CD4-positive, alpha-beta memory T cell (primary cell): ENCODE measurements at regions not wholly inside any gene's neighbourhood (a gene's known extent, or its start where the extent isn't known, plus 50 kb on each side); places are given as distances from the start of the nearest gene placed in this dataset.

Source experiments
- CTCF ChIA-PET: fragments of 350-600 bp; sonication (Branson Sonifier 250); formaldehyde crosslinking; loops from one replicate; lab custom pipeline; 2021; ENCODE audit warnings: inconsistent platforms; ENCODE audit not compliant: partially characterized antibody; lab: Charles Lee
- POLR2A ChIA-PET: fragments of 350-600 bp; sonication (Branson Sonifier 250); formaldehyde crosslinking; loops from one replicate; lab custom pipeline; 2021; ENCODE audit not compliant: partially characterized antibody; lab: Charles Lee
- DNase-seq, 5 donors: peaks; one replicate each; pipeline versions ENCODE4 v3.0.0 to v3.0.0-alpha.2; 2020 to 2022; ENCODE audit warnings: mixed read lengths in 1 of 5
- H3K27ac ChIP-seq: one replicate; pipeline ENCODE4 v1.7.0; 2013; ENCODE audit warnings: low read depth, low read length
- H3K27me3 ChIP-seq: 2 replicates; pipeline ENCODE4 v1.7.0; 2013; ENCODE audit warnings: mild to moderate bottlenecking, low read length, moderate library complexity; ENCODE audit not compliant: insufficient read depth
- H3K36me3 ChIP-seq: 2 replicates; pipeline ENCODE4 v1.7.0; 2013; ENCODE audit warnings: mild to moderate bottlenecking, low read length, moderate library complexity; ENCODE audit not compliant: insufficient read depth
- H3K4me1 ChIP-seq: 2 replicates; pipeline ENCODE4 v1.7.0; 2013; ENCODE audit warnings: mild to moderate bottlenecking, low read length, moderate library complexity; ENCODE audit not compliant: insufficient read depth
- H3K4me3 ChIP-seq, 2 donors: one replicate each; pipeline ENCODE4 v1.7.0; 2013; ENCODE audit warnings: low read length in 2 of 2, mild to moderate bottlenecking in 1 of 2
- H3K9me3 ChIP-seq, 2 donors: one replicate each; pipeline ENCODE4 v1.7.0; 2013; ENCODE audit warnings: low read length in 2 of 2, control low read depth in 1 of 2; ENCODE audit not compliant: control insufficient read depth in 1 of 2
- H3K27ac Mint-ChIP-seq, 7 donors: one replicate each; pipeline ENCODE4 v1.8.0; 2020 to 2021; ENCODE audit warnings: mixed read lengths in 7 of 7, mild to moderate bottlenecking in 6 of 7, inconsistent platforms in 3 of 7, moderate library complexity in 3 of 7
- H3K27me3 Mint-ChIP-seq, 2 donors: one replicate each; pipeline ENCODE4 v1.8.0; 2020 to 2021; ENCODE audit warnings: mixed read lengths in 2 of 2
- H3K36me3 Mint-ChIP-seq, 2 donors: one replicate each; pipeline ENCODE4 v1.8.0; 2020 to 2021; ENCODE audit warnings: mixed read lengths in 2 of 2, inconsistent platforms in 1 of 2, mild to moderate bottlenecking in 1 of 2
- H3K4me1 Mint-ChIP-seq, 4 donors: one replicate each; pipeline ENCODE4 v1.8.0; 2020 to 2021; ENCODE audit warnings: mixed read lengths in 4 of 4, mild to moderate bottlenecking in 1 of 4
- H3K4me3 Mint-ChIP-seq, 8 donors: one replicate each; pipeline ENCODE4 v1.8.0; 2020 to 2021; ENCODE audit warnings: mixed read lengths in 8 of 8, mild to moderate bottlenecking in 7 of 8, moderate library complexity in 6 of 8, inconsistent platforms in 3 of 8
- H3K9me3 Mint-ChIP-seq, 8 donors: one replicate each; pipeline ENCODE4 v1.8.0; 2020 to 2021; ENCODE audit warnings: mixed read lengths in 8 of 8, mild to moderate bottlenecking in 5 of 8, inconsistent platforms in 3 of 8, moderate library complexity in 1 of 8
- intact Hi-C: fragments of 100-400 bp; cut with micrococcal nuclease; formaldehyde crosslinking; loops from one replicate; pipeline ENCODE4 v1.15.1; 2023

DNA sequence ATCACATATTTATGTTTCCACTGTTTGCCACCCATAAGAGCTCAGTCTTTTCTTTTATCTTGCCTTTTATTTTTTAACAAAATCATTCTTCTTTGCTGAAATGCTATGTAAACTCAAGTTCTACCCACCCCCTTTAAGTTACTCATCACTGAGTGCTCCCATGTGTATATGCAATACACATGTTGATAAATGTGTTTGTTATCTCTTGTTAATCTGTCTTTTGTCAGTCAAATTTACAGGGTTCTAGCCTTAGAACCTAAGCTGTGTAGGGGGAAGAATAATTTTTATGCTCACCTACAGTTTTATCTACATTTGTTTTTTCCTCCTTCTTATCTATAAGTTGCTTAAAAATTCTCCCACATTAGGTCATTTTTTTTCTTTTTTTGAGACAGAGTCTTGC, 1195.9 kb downstream of the ROBO2 start:
- H3K36me3 ChIP-seq: no peaks in the 10 kb centered on the region

DNA sequence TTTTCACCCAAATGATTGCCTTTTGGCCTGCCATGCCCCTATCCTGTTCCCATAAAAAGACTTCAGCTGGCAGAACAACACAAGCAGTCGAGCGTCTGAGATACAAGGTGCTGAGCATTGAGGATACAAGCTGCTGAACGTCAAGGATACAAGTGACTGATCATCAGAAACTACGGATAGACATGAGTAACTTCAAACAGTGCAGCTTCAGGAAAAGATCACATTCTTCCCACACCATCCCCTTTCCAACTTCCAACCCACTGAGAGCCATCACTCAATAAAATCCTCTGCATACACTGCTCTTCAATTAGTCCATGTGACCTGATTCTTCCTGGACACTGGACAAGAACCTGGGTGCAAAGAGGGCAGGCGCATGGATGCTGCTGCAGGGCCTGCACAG, 1198.9 kb downstream of the ROBO2 start:
- no peak overlapping the region for H3K27ac Mint-ChIP-seq
- intact Hi-C loops: no loop called here
- ChIA-PET CTCF (no interaction called here), POLR2A (no interaction called here)
- Histone ChIP-seq H3K4me3 (no peak overlapping the region), H3K9me3 (no peaks in the 10 kb centered on the region), H3K27ac (no peak overlapping the region), H3K27me3 (no peaks in the 10 kb centered on the region), H3K4me1 (no peaks in the 10 kb centered on the region), H3K36me3 (no peaks in the 10 kb centered on the region)
- no peaks in the 10 kb centered on the region for H3K4me1 Mint-ChIP-seq
- no peaks in the 10 kb centered on the region for H3K36me3 Mint-ChIP-seq
- H3K4me3 Mint-ChIP-seq: no peak overlapping the region
- H3K27me3 Mint-ChIP-seq: no peaks in the 10 kb centered on the region
- H3K9me3 Mint-ChIP-seq: peaks cover 7 to 30% (median 15%) of the 10 kb centered on the region in 8 donors
- DNase-seq: no peak

More for the DNA sequence above, 1195.9 kb downstream of the ROBO2 start:
- CTCF ChIA-PET: no interaction called here
- H3K4me1 Mint-ChIP-seq: no peaks in the 10 kb centered on the region
- H3K27me3 Mint-ChIP-seq: no peaks in the 10 kb centered on the region
- H3K27ac Mint-ChIP-seq: no peak overlapping the region
- no peaks in the 10 kb centered on the region for H3K9me3 ChIP-seq
- intact Hi-C loops: no loop called here
- POLR2A ChIA-PET: no interaction called here
- no peaks in the 10 kb centered on the region for H3K36me3 Mint-ChIP-seq
- H3K4me1 ChIP-seq: no peaks in the 10 kb centered on the region
- no peaks in the 10 kb centered on the region for H3K27me3 ChIP-seq
- no peak overlapping the region for H3K4me3 ChIP-seq
- no peak for DNase-seq
- H3K27ac ChIP-seq: no peak overlapping the region
- H3K9me3 Mint-ChIP-seq: peaks cover 4 to 29% (median 15%) of the 10 kb centered on the region in 8 donors
- H3K4me3 Mint-ChIP-seq: no peak overlapping the region

GRCh38 chr3:78242724-78243123, 1202.8 kb downstream of the ROBO2 start:
- intact Hi-C loops: no loop called here
- no peaks in the 10 kb centered on the region for H3K4me1 Mint-ChIP-seq
- Histone ChIP-seq H3K27me3 (no peaks in the 10 kb centered on the region), H3K4me1 (no peaks in the 10 kb centered on the region), H3K9me3 (no peaks in the 10 kb centered on the region), H3K4me3 (no peak overlapping the region), H3K27ac (no peak overlapping the region), H3K36me3 (no peaks in the 10 kb centered on the region)
- CTCF ChIA-PET: no interaction called here
- POLR2A ChIA-PET: no interaction called here
- no peak for DNase-seq
- no peak overlapping the region for H3K4me3 Mint-ChIP-seq
- H3K27ac Mint-ChIP-seq: no peak overlapping the region
- H3K9me3 Mint-ChIP-seq: peaks cover 9 to 33% (median 20%) of the 10 kb centered on the region in 8 donors
- H3K36me3 Mint-ChIP-seq: no peaks in the 10 kb centered on the region
- H3K27me3 Mint-ChIP-seq: no peaks in the 10 kb centered on the region

GRCh38 chr3:78244136-78244535, 1204.2 kb downstream of the ROBO2 start:
- Histone ChIP-seq H3K9me3 (peaks cover 0 to 1% of the 10 kb centered on the region in 2 donors), H3K4me1 (no peaks in the 10 kb centered on the region), H3K4me3 (no peak overlapping the region), H3K27ac (no peak overlapping the region), H3K36me3 (no peaks in the 10 kb centered on the region), H3K27me3 (no peaks in the 10 kb centered on the region)
- H3K36me3 Mint-ChIP-seq: no peaks in the 10 kb centered on the region
- intact Hi-C loops: no loop called here
- no peaks in the 10 kb centered on the region for H3K4me1 Mint-ChIP-seq
- H3K4me3 Mint-ChIP-seq: no peak overlapping the region
- DNase-seq: no peak
- ChIA-PET CTCF (no interaction called here), POLR2A (no interaction called here)
- H3K27me3 Mint-ChIP-seq: no peaks in the 10 kb centered on the region
- peaks cover 3 to 27% (median 16%) of the 10 kb centered on the region in 8 donors for H3K9me3 Mint-ChIP-seq
- no peak overlapping the region for H3K27ac Mint-ChIP-seq

DNA sequence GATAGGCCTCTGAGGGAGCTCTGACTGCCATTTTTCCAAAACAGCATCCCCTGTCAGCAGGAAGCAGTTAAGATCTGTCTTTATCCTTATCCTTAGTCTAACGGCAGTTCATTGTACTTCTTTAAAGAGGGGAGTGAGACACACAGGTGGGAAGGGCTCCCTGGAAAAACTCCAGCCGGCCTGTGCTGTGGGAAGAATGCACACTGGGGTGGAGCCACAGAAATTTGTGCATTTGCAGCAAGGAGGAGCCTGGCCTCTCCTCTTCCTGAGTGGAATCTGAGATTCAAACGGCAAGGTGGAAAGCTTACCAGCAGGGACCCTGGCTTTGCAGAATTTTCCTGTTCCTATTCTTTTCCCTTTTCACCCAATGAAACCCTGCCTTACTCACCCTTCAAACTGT, 1209.4 kb downstream of the ROBO2 start:
- no peaks in the 10 kb centered on the region for H3K27me3 ChIP-seq
- DNase-seq: no peak
- H3K27ac Mint-ChIP-seq: no peak overlapping the region
- intact Hi-C loops: no loop called here
- no peaks in the 10 kb centered on the region for H3K27me3 Mint-ChIP-seq
- H3K27ac ChIP-seq: no peak overlapping the region
- peaks cover 0 to 6% of the 10 kb centered on the region in 2 donors for H3K9me3 ChIP-seq
- ChIA-PET CTCF (no interaction called here), POLR2A (no interaction called here)
- H3K4me1 Mint-ChIP-seq: no peaks in the 10 kb centered on the region
- H3K4me1 ChIP-seq: no peaks in the 10 kb centered on the region
- peaks cover 0 to 20% (median 9%) of the 10 kb centered on the region in 8 donors for H3K9me3 Mint-ChIP-seq
- H3K4me3 Mint-ChIP-seq: no peak overlapping the region
- no peaks in the 10 kb centered on the region for H3K36me3 ChIP-seq
- H3K36me3 Mint-ChIP-seq: no peaks in the 10 kb centered on the region
- no peak overlapping the region for H3K4me3 ChIP-seq

DNA sequence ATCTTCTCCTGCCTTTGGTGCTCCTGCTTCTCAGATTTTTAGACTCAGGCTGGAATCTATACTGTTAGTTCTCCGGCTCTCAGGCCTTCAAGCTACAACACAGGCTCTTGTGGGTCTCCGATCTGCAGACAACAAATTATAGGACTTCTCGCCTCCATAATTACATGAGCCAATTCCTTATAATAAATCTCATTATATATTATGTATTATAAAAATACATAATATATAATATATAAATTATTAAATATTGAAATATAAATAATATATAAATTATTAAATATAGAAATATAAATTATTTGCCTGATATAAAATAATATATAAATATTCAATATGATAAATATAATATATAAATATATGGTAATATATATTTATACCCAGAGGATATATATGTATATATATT, 1214.0 kb downstream of the ROBO2 start:
- H3K4me3 ChIP-seq: no peak overlapping the region

DNA sequence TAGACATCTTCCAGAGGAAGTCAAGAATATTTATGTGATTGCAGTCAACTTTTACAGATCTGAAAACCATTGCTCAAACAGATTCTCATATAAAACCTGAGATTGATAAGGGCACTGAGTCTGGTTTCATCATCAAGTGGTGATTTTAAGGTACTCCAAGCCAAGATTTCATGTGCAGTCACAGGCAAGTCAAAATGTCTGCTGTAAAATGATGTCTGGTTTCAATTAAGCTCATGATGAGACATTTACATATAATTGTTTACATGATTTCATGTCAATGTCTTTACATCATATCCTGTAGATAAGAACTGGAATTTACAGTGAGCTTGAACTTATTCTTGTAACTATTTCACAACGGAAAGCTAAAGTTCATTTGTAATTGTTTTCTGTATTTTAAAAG, 1215.5 kb downstream of the ROBO2 start:
- no peak overlapping the region for H3K4me3 ChIP-seq
- ChIA-PET POLR2A (no interaction called here), CTCF (no interaction called here)
- intact Hi-C loops: no loop called here
- no peak overlapping the region for H3K4me3 Mint-ChIP-seq
- H3K27ac ChIP-seq: no peak overlapping the region
- no peak overlapping the region for H3K27ac Mint-ChIP-seq
- H3K27me3 Mint-ChIP-seq: no peaks in the 10 kb centered on the region
- no peak for DNase-seq
- H3K4me1 ChIP-seq: no peaks in the 10 kb centered on the region
- H3K36me3 ChIP-seq: no peaks in the 10 kb centered on the region
- H3K4me1 Mint-ChIP-seq: no peaks in the 10 kb centered on the region
- no peaks in the 10 kb centered on the region for H3K36me3 Mint-ChIP-seq
- H3K9me3 Mint-ChIP-seq: peaks cover 2 to 22% (median 9%) of the 10 kb centered on the region in 8 donors
- no peaks in the 10 kb centered on the region for H3K27me3 ChIP-seq
- H3K9me3 ChIP-seq: no peaks in the 10 kb centered on the region

More for the DNA sequence above, 1214.0 kb downstream of the ROBO2 start:
- Mint-ChIP-seq H3K4me3 (no peak overlapping the region), H3K36me3 (no peaks in the 10 kb centered on the region), H3K4me1 (no peaks in the 10 kb centered on the region), H3K27me3 (no peaks in the 10 kb centered on the region), H3K9me3 (peaks cover 0 to 19% (median 7%) of the 10 kb centered on the region in 8 donors), H3K27ac (no peak overlapping the region)
- Histone ChIP-seq H3K27me3 (no peaks in the 10 kb centered on the region), H3K4me1 (no peaks in the 10 kb centered on the region), H3K36me3 (no peaks in the 10 kb centered on the region), H3K27ac (no peak overlapping the region), H3K9me3 (peaks cover 0 to 6% of the 10 kb centered on the region in 2 donors)
- POLR2A ChIA-PET: no interaction called here
- CTCF ChIA-PET: no interaction called here
- DNase-seq: no peak
- intact Hi-C loops: no loop called here

GRCh38 chr3:78256123-78256522, 1216.2 kb downstream of the ROBO2 start:
- no peaks in the 10 kb centered on the region for H3K4me1 ChIP-seq
- Mint-ChIP-seq H3K9me3 (peaks cover under 1 to 21% (median 8%) of the 10 kb centered on the region in 8 donors), H3K4me3 (no peak overlapping the region), H3K27me3 (no peaks in the 10 kb centered on the region), H3K27ac (no peak overlapping the region), H3K4me1 (no peaks in the 10 kb centered on the region), H3K36me3 (no peaks in the 10 kb centered on the region)
- POLR2A ChIA-PET: no interaction called here
- intact Hi-C loops: no loop called here
- no peaks in the 10 kb centered on the region for H3K9me3 ChIP-seq
- H3K4me3 ChIP-seq: no peak overlapping the region
- no peak for DNase-seq
- H3K27me3 ChIP-seq: no peaks in the 10 kb centered on the region
- no peaks in the 10 kb centered on the region for H3K36me3 ChIP-seq
- H3K27ac ChIP-seq: no peak overlapping the region
- CTCF ChIA-PET: no interaction called here
